Activated naive CD4-positive, alpha-beta T cell treated with anti-CD3 and anti-CD28 coated beads, Interleukin-2, amount 50 U/mL, for 72 hours (primary cell): ENCODE measurements at regions not wholly inside any gene's neighbourhood (a gene's known extent, or its start where the extent isn't known, plus 50 kb on each side); places are given as distances from the start of the nearest gene placed in this dataset.

ENCODE experiments used
- ATAC-seq, 2 donors: fragments of 150-1000 bp; cut with Tn5 transposase; 2 replicates each; pipeline ENCODE4 v1.10.0; 2021; ENCODE audit warnings: mild to moderate bottlenecking in 2 of 2, moderate library complexity in 2 of 2
- DNase-seq, 2 donors: peaks; one replicate each; pipeline ENCODE4 v3.0.0; 2021 to 2022; ENCODE audit warnings: low spot score in 2 of 2
- H3K27ac Mint-ChIP-seq, 2 donors: one replicate each; pipeline ENCODE4 v1.8.0; 2022; ENCODE audit warnings: mild to moderate bottlenecking in 2 of 2, mixed read lengths in 2 of 2
- H3K36me3 Mint-ChIP-seq, 2 donors: one replicate each; pipeline ENCODE4 v1.8.0; 2022; ENCODE audit warnings: mixed read lengths in 2 of 2
- H3K9me3 Mint-ChIP-seq, 2 donors: one replicate each; pipeline ENCODE4 v1.8.0; 2022; ENCODE audit warnings: mixed read lengths in 2 of 2

- DNase-seq (no peak), ATAC-seq (no peak)
- no peak overlapping the region for H3K27ac Mint-ChIP-seq
- no peaks in the 10 kb centered on the region for H3K9me3 Mint-ChIP-seq
- no peaks in the 10 kb centered on the region for H3K36me3 Mint-ChIP-seq
These were observed 205.0 kb upstream of the DMRTA1 start for GRCh38 chr9:22241611-22242010.

GRCh38 chr9:22244139-22245011, 202.2 kb upstream of the DMRTA1 start:
- H3K36me3 Mint-ChIP-seq, result no peaks in the 10 kb centered on the region
- peak in 1 of 2 donors; percentile 17 for DNase-seq
- H3K9me3 Mint-ChIP-seq, result no peaks in the 10 kb centered on the region
- no peak for ATAC-seq
- no peak overlapping the region for H3K27ac Mint-ChIP-seq

- peaks cover 12 to 25% of the 10 kb centered on the region in 2 donors for H3K9me3 Mint-ChIP-seq
- no peak for ATAC-seq
These were observed 191.3 kb upstream of the DMRTA1 start for GRCh38 chr9:22255337-22255736.

GRCh38 chr9:22256381-22256780, 190.2 kb upstream of the DMRTA1 start:
- no peak overlapping the region for H3K27ac Mint-ChIP-seq
- no peak for DNase-seq
- H3K9me3 Mint-ChIP-seq, result peaks cover 12 to 25% of the 10 kb centered on the region in 2 donors
- ATAC-seq, result no peak
- peaks cover 0 to 10% of the 10 kb centered on the region in 2 donors for H3K36me3 Mint-ChIP-seq

More at GRCh38 chr9:22255337-22255736, 191.3 kb upstream of the DMRTA1 start:
- Mint-ChIP-seq H3K36me3 (peaks cover 0 to 21% of the 10 kb centered on the region in 2 donors), H3K27ac (no peak overlapping the region)
- DNase-seq, result no peak

- Mint-ChIP-seq H3K9me3 (peaks cover 6 to 18% of the 10 kb centered on the region in 2 donors), H3K36me3 (peaks cover 0 to 2% of the 10 kb centered on the region in 2 donors), H3K27ac (no peak overlapping the region)
- DNase-seq, result no peak
- ATAC-seq, result no peak
These were observed 189.4 kb upstream of the DMRTA1 start for GRCh38 chr9:22257026-22257816.

GRCh38 chr9:22265038-22265437, 181.6 kb upstream of the DMRTA1 start:
- Mint-ChIP-seq H3K27ac (no peak overlapping the region), H3K9me3 (peaks cover 18 to 29% of the 10 kb centered on the region in 2 donors), H3K36me3 (peaks cover 0 to 17% of the 10 kb centered on the region in 2 donors)
- DNase-seq (no peak), ATAC-seq (no peak)

GRCh38 chr9:22265534-22265933, 181.1 kb upstream of the DMRTA1 start:
- H3K9me3 Mint-ChIP-seq, result peaks cover 18 to 29% of the 10 kb centered on the region in 2 donors
- no peak for DNase-seq
- ATAC-seq, result no peak
- peaks cover 0 to 17% of the 10 kb centered on the region in 2 donors for H3K36me3 Mint-ChIP-seq
- no peak overlapping the region for H3K27ac Mint-ChIP-seq

GRCh38 chr9:22274477-22274876, 172.1 kb upstream of the DMRTA1 start:
- ATAC-seq (no peak), DNase-seq (no peak)
- H3K9me3 Mint-ChIP-seq, result no peaks in the 10 kb centered on the region
- H3K36me3 Mint-ChIP-seq, result no peaks in the 10 kb centered on the region
- no peak overlapping the region for H3K27ac Mint-ChIP-seq

GRCh38 chr9:22278426-22278825, 168.2 kb upstream of the DMRTA1 start:
- Mint-ChIP-seq H3K9me3 (no peaks in the 10 kb centered on the region), H3K36me3 (no peaks in the 10 kb centered on the region), H3K27ac (no peak overlapping the region)
- no peak for ATAC-seq
- DNase-seq, result no peak

GRCh38 chr9:22279636-22280035, 167.0 kb upstream of the DMRTA1 start:
- H3K27ac Mint-ChIP-seq, result no peak overlapping the region
- ATAC-seq (no peak), DNase-seq (no peak)
- H3K36me3 Mint-ChIP-seq, result no peaks in the 10 kb centered on the region
- H3K9me3 Mint-ChIP-seq, result no peaks in the 10 kb centered on the region

- no peaks in the 10 kb centered on the region for H3K9me3 Mint-ChIP-seq
- H3K36me3 Mint-ChIP-seq, result no peaks in the 10 kb centered on the region
- H3K27ac Mint-ChIP-seq, result no peak overlapping the region
- ATAC-seq (no peak), DNase-seq (no peak)
These were observed 161.6 kb upstream of the DMRTA1 start for GRCh38 chr9:22285066-22285465.

- Mint-ChIP-seq H3K27ac (no peak overlapping the region), H3K36me3 (no peaks in the 10 kb centered on the region), H3K9me3 (no peaks in the 10 kb centered on the region)
- no peak for DNase-seq
- no peak for ATAC-seq
These were observed 160.0 kb upstream of the DMRTA1 start for GRCh38 chr9:22286661-22287060.

GRCh38 chr9:22288661-22289060, 158.0 kb upstream of the DMRTA1 start:
- DNase-seq (no peak), ATAC-seq (no peak)
- Mint-ChIP-seq H3K27ac (no peak overlapping the region), H3K36me3 (no peaks in the 10 kb centered on the region), H3K9me3 (no peaks in the 10 kb centered on the region)

GRCh38 chr9:22307013-22307711, 139.5 kb upstream of the DMRTA1 start:
- no peaks in the 10 kb centered on the region for H3K9me3 Mint-ChIP-seq
- no peak for DNase-seq
- H3K27ac Mint-ChIP-seq, result no peak overlapping the region
- no peaks in the 10 kb centered on the region for H3K36me3 Mint-ChIP-seq
- no peak for ATAC-seq

- Mint-ChIP-seq H3K36me3 (no peaks in the 10 kb centered on the region), H3K27ac (no peak overlapping the region), H3K9me3 (no peaks in the 10 kb centered on the region)
- DNase-seq, result no peak
- no peak for ATAC-seq
These were observed 138.4 kb upstream of the DMRTA1 start for GRCh38 chr9:22308177-22308576.

GRCh38 chr9:22316645-22317044, 130.0 kb upstream of the DMRTA1 start:
- no peak for DNase-seq
- Mint-ChIP-seq H3K9me3 (peaks cover 0 to 10% of the 10 kb centered on the region in 2 donors), H3K36me3 (peaks cover 0 to 5% of the 10 kb centered on the region in 2 donors), H3K27ac (no peak overlapping the region)
- ATAC-seq, result no peak

- Mint-ChIP-seq H3K27ac (no peak overlapping the region), H3K36me3 (no peaks in the 10 kb centered on the region), H3K9me3 (no peaks in the 10 kb centered on the region)
- no peak for ATAC-seq
- no peak for DNase-seq
These were observed 115.1 kb upstream of the DMRTA1 start for GRCh38 chr9:22331533-22331932.
